ENCODE measurements at regions not wholly inside any gene's neighbourhood (a gene's known extent, or its start where the extent isn't known, plus 50 kb on each side); places are given as distances from the start of the nearest gene placed in this dataset.
"Not testable (repeated sequence)": the region's sequence is repeated elsewhere in the genome, so short reads cannot be mapped to it uniquely, and the experiment has no call there.

- no peak for ATAC-seq
Observed at GRCh38 chr17:79560527-79560926, 50.3 kb downstream of the RBFOX3 start.

GRCh38 chr17:79559111-79559887 is 51.6 kb downstream of the RBFOX3 start:
- DNase-seq (no peak), ATAC-seq (no peak)
- intact Hi-C loops (cut with DNase I) = no loop called here

More at GRCh38 chr17:79560527-79560926, 50.3 kb downstream of the RBFOX3 start:
- no peak for DNase-seq
- intact Hi-C loops (cut with DNase I) = no loop called here

GRCh38 chr17:79558091-79558900 is 52.6 kb downstream of the RBFOX3 start:
- intact Hi-C loops (cut with DNase I) = no loop called here
- ATAC-seq (no peak), DNase-seq (no peak)

GRCh38 chr17:79557276-79558090 is 53.4 kb downstream of the RBFOX3 start:
- DNase-seq (no peak), ATAC-seq (no peak)
- intact Hi-C loops (cut with DNase I) = no loop called here

- no peak for DNase-seq
- ATAC-seq = no peak
- intact Hi-C loops (cut with DNase I) = no loop called here
Observed at GRCh38 chr17:79556271-79556670, 54.6 kb downstream of the RBFOX3 start.

- ATAC-seq (no peak), DNase-seq (no peak)
- intact Hi-C loops (cut with DNase I) = no loop called here
Observed at GRCh38 chr17:79555543-79555942, 55.3 kb downstream of the RBFOX3 start.

GRCh38 chr17:79554346-79554745 is 56.5 kb downstream of the RBFOX3 start:
- DNase-seq; ATAC-seq; intact Hi-C loops (cut with DNase I): not testable (repeated sequence)

- no peak for ATAC-seq
- no peak for DNase-seq
- intact Hi-C loops (cut with DNase I) = no loop called here
Observed at GRCh38 chr17:79552824-79553223, 58.0 kb downstream of the RBFOX3 start.

GRCh38 chr17:79552405-79552804 is 58.4 kb downstream of the RBFOX3 start:
- ATAC-seq = no peak
- DNase-seq = no peak
- intact Hi-C loops (cut with DNase I) = no loop called here

- DNase-seq = no peak
- intact Hi-C loops (cut with DNase I) = no loop called here
- no peak for ATAC-seq
Observed at GRCh38 chr17:79549141-79549915, 61.5 kb downstream of the RBFOX3 start.

GRCh38 chr17:79548116-79548515 is 62.7 kb downstream of the RBFOX3 start:
- intact Hi-C loops (cut with DNase I) = no loop called here
- no peak for ATAC-seq
- DNase-seq = no peak

- ATAC-seq = no peak
- intact Hi-C loops (cut with DNase I) = no loop called here
- no peak for DNase-seq
Observed at GRCh38 chr17:79547586-79547985, 63.3 kb downstream of the RBFOX3 start.

GRCh38 chr17:79547171-79547570 is 63.7 kb downstream of the RBFOX3 start:
- intact Hi-C loops (cut with DNase I); DNase-seq; ATAC-seq: not testable (repeated sequence)

GRCh38 chr17:79546386-79546785 is 64.5 kb downstream of the RBFOX3 start:
- ATAC-seq (no peak), DNase-seq (no peak)
- intact Hi-C loops (cut with DNase I) = no loop called here

- ATAC-seq = no peak
- intact Hi-C loops (cut with DNase I) = no loop called here
- no peak for DNase-seq
Observed at GRCh38 chr17:79545251-79546005, 65.4 kb downstream of the RBFOX3 start.

- DNase-seq (no peak), ATAC-seq (no peak)
- intact Hi-C loops (cut with DNase I) = no loop called here
Observed at GRCh38 chr17:79544142-79544914, 66.5 kb downstream of the RBFOX3 start.

- DNase-seq = no peak
- intact Hi-C loops (cut with DNase I) = no loop called here
Observed at GRCh38 chr17:79543531-79543930, 67.3 kb downstream of the RBFOX3 start.

GRCh38 chr17:79542718-79543117 is 68.1 kb downstream of the RBFOX3 start:
- intact Hi-C loops (cut with DNase I) = no loop called here
- ATAC-seq = no peak
- no peak for DNase-seq

More at GRCh38 chr17:79543531-79543930, 67.3 kb downstream of the RBFOX3 start:
- no peak for ATAC-seq

All from left cardiac atrium (tissue), 4 donors.